CD8-positive, alpha-beta memory T cell (primary cell): ENCODE measurements at regions not wholly inside any gene's neighbourhood (a gene's known extent, or its start where the extent isn't known, plus 50 kb on each side); places are given as distances from the start of the nearest gene placed in this dataset.

Experiments
- CTCF ChIA-PET: fragments of 350-600 bp; sonication (Branson Sonifier 250); formaldehyde crosslinking; loops from one replicate; lab custom pipeline; 2021; ENCODE audit warnings: antibody characterized with exemption; lab: Charles Lee
- POLR2A ChIA-PET: fragments of 350-600 bp; sonication (Branson Sonifier 250); formaldehyde crosslinking; loops from one replicate; lab custom pipeline; 2021; ENCODE audit warnings: antibody characterized with exemption; lab: Charles Lee
- DNase-seq, 5 donors: peaks; one replicate each; pipeline versions ENCODE4 v3.0.0 to v3.0.0-alpha.2; 2020 to 2022; ENCODE audit warnings: mixed read lengths in 1 of 5
- H3K27ac ChIP-seq: one replicate; pipeline ENCODE4 v1.7.0; 2013; ENCODE audit warnings: low read depth, mild to moderate bottlenecking, low read length, moderate library complexity
- H3K27me3 ChIP-seq: 2 replicates; pipeline ENCODE4 v1.7.0; 2013; ENCODE audit warnings: low read length, mild to moderate bottlenecking; ENCODE audit not compliant: insufficient read depth, poor library complexity, severe bottlenecking
- H3K36me3 ChIP-seq: 2 replicates; pipeline ENCODE4 v1.7.0; 2013; ENCODE audit warnings: mild to moderate bottlenecking, low read length, moderate library complexity; ENCODE audit not compliant: insufficient read depth
- H3K4me1 ChIP-seq: 2 replicates; pipeline ENCODE4 v1.7.0; 2013; ENCODE audit warnings: mild to moderate bottlenecking, low read length, moderate library complexity; ENCODE audit not compliant: insufficient read depth
- H3K4me3 ChIP-seq: 2 replicates; pipeline ENCODE4 v1.7.0; 2013; ENCODE audit warnings: mild to moderate bottlenecking, low read length
- H3K9me3 ChIP-seq: 2 replicates; pipeline ENCODE4 v1.7.0; 2013; ENCODE audit warnings: mild to moderate bottlenecking, low read length
- H3K27ac Mint-ChIP-seq, 8 donors: one replicate each; pipeline ENCODE4 v1.8.0; 2020 to 2021; ENCODE audit warnings: mixed read lengths in 8 of 8, mild to moderate bottlenecking in 6 of 8, inconsistent platforms in 3 of 8, moderate library complexity in 3 of 8
- H3K27me3 Mint-ChIP-seq, 2 donors: one replicate each; pipeline ENCODE4 v1.8.0; 2020 to 2021; ENCODE audit warnings: mixed read lengths in 2 of 2, mild to moderate bottlenecking in 1 of 2, moderate library complexity in 1 of 2
- H3K36me3 Mint-ChIP-seq, 3 donors: one replicate each; pipeline ENCODE4 v1.8.0; 2020 to 2021; ENCODE audit warnings: mixed read lengths in 3 of 3, inconsistent platforms in 1 of 3, mild to moderate bottlenecking in 1 of 3
- H3K4me1 Mint-ChIP-seq, 3 donors: one replicate each; pipeline ENCODE4 v1.8.0; 2020 to 2021; ENCODE audit warnings: mixed read lengths in 3 of 3, inconsistent platforms in 1 of 3, mild to moderate bottlenecking in 1 of 3
- H3K4me3 Mint-ChIP-seq, 7 donors: one replicate each; pipeline ENCODE4 v1.8.0; 2020 to 2021; ENCODE audit warnings: mixed read lengths in 7 of 7, mild to moderate bottlenecking in 6 of 7, moderate library complexity in 4 of 7, inconsistent platforms in 2 of 7
- H3K9me3 Mint-ChIP-seq, 5 donors: one replicate each; pipeline ENCODE4 v1.8.0; 2020 to 2022; ENCODE audit warnings: mixed read lengths in 5 of 5, mild to moderate bottlenecking in 3 of 5, moderate library complexity in 2 of 5, inconsistent platforms in 1 of 5

DNA sequence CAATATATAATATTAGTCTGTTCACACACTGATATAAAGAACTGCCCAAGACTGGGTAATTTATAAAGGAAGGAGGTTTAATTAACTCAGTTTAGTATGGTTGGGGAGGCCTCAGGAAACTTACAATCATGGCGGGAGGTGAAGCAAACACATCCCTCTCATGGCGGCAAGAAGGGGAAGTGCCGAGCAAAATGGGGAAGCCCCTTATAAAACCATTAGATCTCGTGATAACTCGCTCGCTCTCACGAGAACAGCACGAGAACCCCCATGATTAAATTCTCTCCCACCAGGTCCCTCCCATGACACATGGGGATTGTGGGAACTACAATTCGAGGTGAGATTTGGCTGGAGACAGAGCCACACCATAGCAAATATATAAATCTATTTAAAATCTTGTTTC lies 269.8 kb downstream of the ATP23 start:
- Mint-ChIP-seq H3K27me3 (peaks cover 2 to 5% of the 10 kb centered on the region in 2 donors), H3K4me3 (no peak overlapping the region), H3K27ac (no peak overlapping the region), H3K9me3 (no peaks in the 10 kb centered on the region), H3K4me1 (no peaks in the 10 kb centered on the region), H3K36me3 (no peaks in the 10 kb centered on the region)
- no peaks in the 10 kb centered on the region for H3K4me1 ChIP-seq
- POLR2A ChIA-PET = no interaction called here
- no peak overlapping the region for H3K4me3 ChIP-seq
- no peaks in the 10 kb centered on the region for H3K27me3 ChIP-seq
- no peaks in the 10 kb centered on the region for H3K36me3 ChIP-seq
- CTCF ChIA-PET = no interaction called here
- no peaks in the 10 kb centered on the region for H3K9me3 ChIP-seq
- DNase-seq = no peak
- H3K27ac ChIP-seq = no peak overlapping the region

DNA sequence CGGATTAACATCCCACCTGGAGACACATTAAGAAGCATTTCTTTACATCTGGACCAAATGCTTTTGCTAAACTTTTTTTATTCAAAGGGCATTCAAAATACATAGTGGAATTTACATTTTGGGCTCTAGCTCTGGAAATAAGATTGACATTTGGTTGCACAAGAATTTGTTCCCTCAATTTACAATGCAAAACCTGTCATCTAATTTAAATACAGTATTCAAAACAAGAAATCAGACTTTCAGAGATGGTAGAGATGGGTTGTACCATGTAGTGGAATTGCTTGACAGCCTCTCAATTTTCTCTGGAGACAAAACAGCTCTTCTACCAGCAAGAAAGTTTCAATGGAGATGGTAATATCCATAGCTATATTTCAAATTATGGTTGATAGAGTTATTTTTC lies 275.8 kb downstream of the ATP23 start:
- no peak for DNase-seq
- Mint-ChIP-seq H3K4me1 (no peaks in the 10 kb centered on the region), H3K9me3 (no peaks in the 10 kb centered on the region), H3K4me3 (no peak overlapping the region), H3K27me3 (peaks cover 3 to 5% of the 10 kb centered on the region in 2 donors), H3K27ac (no peak overlapping the region), H3K36me3 (no peaks in the 10 kb centered on the region)
- POLR2A ChIA-PET = no interaction called here
- no peaks in the 10 kb centered on the region for H3K9me3 ChIP-seq
- no peak overlapping the region for H3K4me3 ChIP-seq
- no peaks in the 10 kb centered on the region for H3K4me1 ChIP-seq
- H3K27me3 ChIP-seq = no peaks in the 10 kb centered on the region
- CTCF ChIA-PET = no interaction called here
- H3K36me3 ChIP-seq = no peaks in the 10 kb centered on the region
- H3K27ac ChIP-seq = no peak overlapping the region

DNA sequence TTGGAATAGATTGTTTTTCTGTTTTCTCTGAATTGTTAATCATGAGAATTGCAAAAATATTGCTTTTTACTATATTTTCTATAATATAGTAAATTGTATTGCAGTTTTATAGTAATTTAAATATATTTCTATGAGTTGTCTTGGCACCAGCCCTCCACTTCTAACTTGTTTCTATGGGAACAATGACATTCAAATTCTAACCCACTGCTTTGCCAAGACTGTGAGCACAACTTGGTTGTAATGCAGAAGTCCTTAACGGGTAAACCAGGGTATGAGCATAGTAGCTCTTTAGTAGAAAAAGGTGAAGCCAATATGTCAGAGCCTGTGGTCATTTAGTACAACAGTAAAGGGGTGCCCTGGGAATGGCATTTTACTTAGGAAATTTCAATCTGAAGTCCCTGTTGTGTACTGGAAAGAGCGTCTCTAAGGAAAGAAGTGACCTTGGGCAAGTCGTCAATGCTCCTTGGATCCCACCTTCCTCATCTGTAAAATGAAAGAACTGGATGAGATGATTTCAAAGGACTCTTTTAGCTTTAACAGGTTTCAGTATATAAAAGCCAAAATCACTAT lies 283.3 kb downstream of the ATP23 start:
- no peak overlapping the region for H3K27ac ChIP-seq
- no peak for DNase-seq
- POLR2A ChIA-PET = no interaction called here
- H3K4me1 ChIP-seq = no peaks in the 10 kb centered on the region
- peaks cover 3 to 10% of the 10 kb centered on the region in 2 donors for H3K27me3 Mint-ChIP-seq
- H3K4me3 Mint-ChIP-seq = no peak overlapping the region
- peaks cover 0 to 2% (median 0%) of the 10 kb centered on the region in 5 donors for H3K9me3 Mint-ChIP-seq
- H3K36me3 Mint-ChIP-seq = no peaks in the 10 kb centered on the region
- no peak overlapping the region for H3K4me3 ChIP-seq
- no peaks in the 10 kb centered on the region for H3K4me1 Mint-ChIP-seq
- CTCF ChIA-PET = no interaction called here
- H3K36me3 ChIP-seq = no peaks in the 10 kb centered on the region
- no peaks in the 10 kb centered on the region for H3K27me3 ChIP-seq
- H3K27ac Mint-ChIP-seq = no peak overlapping the region
- H3K9me3 ChIP-seq = no peaks in the 10 kb centered on the region

DNA sequence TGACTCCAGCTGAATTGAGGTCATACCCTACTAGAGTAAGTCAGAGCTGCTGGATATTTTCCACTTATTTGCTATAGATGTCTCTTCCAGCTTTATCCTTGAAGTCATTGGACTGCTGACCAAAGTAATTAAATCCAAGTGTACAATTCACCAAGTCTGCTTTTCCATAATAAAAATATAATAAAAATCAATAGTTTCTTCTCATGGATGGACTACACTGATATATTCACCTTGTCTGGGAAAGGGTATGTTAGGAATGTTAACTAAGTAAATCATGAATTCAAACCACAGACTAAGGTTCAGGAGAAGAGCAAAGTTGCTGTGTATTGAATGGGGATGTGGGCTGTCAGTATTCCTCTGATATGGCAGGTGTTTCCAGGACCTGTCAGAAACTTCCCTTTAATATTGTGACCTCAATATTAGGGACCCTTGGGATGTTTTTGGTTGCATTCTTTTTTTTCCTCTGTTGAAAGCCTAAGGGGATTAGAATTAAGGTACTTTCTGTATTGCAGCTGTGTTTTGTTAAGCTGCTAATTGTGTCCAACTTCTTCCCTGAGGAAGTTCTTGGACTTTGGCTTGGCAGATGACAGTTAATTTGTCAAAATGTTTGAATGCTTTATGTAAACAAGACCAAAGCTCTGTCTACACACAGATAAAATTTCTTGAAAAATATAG lies 284.0 kb downstream of the ATP23 start:
- no peak overlapping the region for H3K4me3 ChIP-seq
- H3K36me3 ChIP-seq = no peaks in the 10 kb centered on the region
- H3K27ac ChIP-seq = no peak overlapping the region
- Mint-ChIP-seq H3K27ac (no peak overlapping the region), H3K27me3 (peaks cover 4 to 14% of the 10 kb centered on the region in 2 donors), H3K36me3 (no peaks in the 10 kb centered on the region), H3K9me3 (peaks cover 0 to 2% (median 0%) of the 10 kb centered on the region in 5 donors), H3K4me3 (no peak overlapping the region), H3K4me1 (no peaks in the 10 kb centered on the region)
- no peaks in the 10 kb centered on the region for H3K9me3 ChIP-seq
- ChIA-PET CTCF (no interaction called here), POLR2A (no interaction called here)
- DNase-seq = no peak
- no peaks in the 10 kb centered on the region for H3K4me1 ChIP-seq
- no peaks in the 10 kb centered on the region for H3K27me3 ChIP-seq

DNA sequence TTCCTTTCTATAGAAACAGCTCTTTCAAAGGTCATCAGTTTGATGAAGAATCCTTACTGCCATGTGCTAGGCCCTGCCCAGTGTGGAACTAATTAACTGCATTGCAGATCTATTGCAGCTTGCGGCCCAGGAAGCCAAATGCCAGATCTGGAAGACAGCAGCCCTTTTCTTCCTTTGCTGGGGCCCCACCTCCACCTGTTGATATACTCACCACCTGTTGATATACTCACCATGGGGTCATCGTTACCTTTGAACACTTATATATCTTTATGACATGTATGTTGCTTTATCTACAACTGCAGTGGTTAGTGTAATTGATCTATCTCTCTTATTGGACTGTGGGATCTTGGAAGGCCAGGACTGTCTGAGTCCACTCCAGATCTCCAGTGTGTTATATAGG lies 292.5 kb downstream of the ATP23 start:
- Histone ChIP-seq H3K4me1 (no peaks in the 10 kb centered on the region), H3K27ac (no peak overlapping the region), H3K27me3 (no peaks in the 10 kb centered on the region), H3K9me3 (no peaks in the 10 kb centered on the region), H3K4me3 (no peak overlapping the region), H3K36me3 (no peaks in the 10 kb centered on the region)
- Mint-ChIP-seq H3K27ac (no peak overlapping the region), H3K27me3 (peaks cover 4 to 23% of the 10 kb centered on the region in 2 donors), H3K36me3 (no peaks in the 10 kb centered on the region), H3K9me3 (peaks cover 0 to 2% (median 0%) of the 10 kb centered on the region in 5 donors), H3K4me1 (no peaks in the 10 kb centered on the region), H3K4me3 (no peak overlapping the region)
- CTCF ChIA-PET = no interaction called here
- DNase-seq = no peak
- POLR2A ChIA-PET = no interaction called here

DNA sequence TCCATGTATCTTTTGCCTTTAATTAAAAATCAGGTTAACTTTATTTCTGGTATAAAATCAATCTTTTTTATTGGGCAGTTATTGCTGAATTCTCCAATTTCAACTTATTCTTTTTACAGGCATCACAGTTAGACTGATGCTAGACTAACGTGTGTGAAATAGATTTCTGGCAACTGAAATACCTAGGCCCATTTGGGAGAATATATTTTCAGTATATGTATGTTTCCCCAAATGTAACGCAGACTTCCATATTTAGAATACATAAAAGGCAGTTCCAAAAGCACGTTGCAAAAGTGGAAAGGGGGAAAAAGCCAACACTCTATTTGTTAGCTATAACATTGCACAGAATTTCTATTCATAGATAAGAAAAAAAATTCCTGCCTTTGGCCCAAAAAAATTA lies 297.0 kb downstream of the ATP23 start:
- Histone ChIP-seq H3K27ac (no peak overlapping the region), H3K4me3 (no peak overlapping the region), H3K27me3 (no peaks in the 10 kb centered on the region), H3K36me3 (no peaks in the 10 kb centered on the region), H3K9me3 (no peaks in the 10 kb centered on the region), H3K4me1 (no peaks in the 10 kb centered on the region)
- H3K27me3 Mint-ChIP-seq = peaks cover 7 to 29% of the 10 kb centered on the region in 2 donors
- DNase-seq = no peak
- no peak overlapping the region for H3K27ac Mint-ChIP-seq
- ChIA-PET POLR2A (no interaction called here), CTCF (no interaction called here)
- H3K36me3 Mint-ChIP-seq = no peaks in the 10 kb centered on the region
- H3K9me3 Mint-ChIP-seq = no peaks in the 10 kb centered on the region
- no peak overlapping the region for H3K4me3 Mint-ChIP-seq
- H3K4me1 Mint-ChIP-seq = no peaks in the 10 kb centered on the region

DNA sequence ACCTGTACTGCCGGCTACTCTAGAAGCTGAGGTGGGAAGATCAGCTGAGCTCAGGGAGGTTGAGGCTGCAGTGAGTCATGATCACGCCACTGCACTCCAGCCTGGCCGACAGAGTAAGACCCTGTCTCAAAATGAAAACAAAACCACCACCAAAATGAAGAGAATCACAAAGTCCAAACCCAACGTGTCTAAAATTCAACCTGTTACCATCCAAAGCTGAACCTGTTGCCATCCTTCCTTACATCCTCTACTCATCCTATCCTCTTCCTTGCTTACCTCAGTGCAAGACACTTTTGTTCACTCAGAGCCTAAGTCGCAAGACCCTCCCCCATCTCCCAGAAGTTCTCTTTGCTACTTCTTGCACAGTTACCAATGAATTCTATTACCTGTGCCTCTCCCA lies 299.7 kb downstream of the ATP23 start:
- Mint-ChIP-seq H3K27me3 (peaks cover 9 to 16% of the 10 kb centered on the region in 2 donors), H3K9me3 (no peaks in the 10 kb centered on the region), H3K36me3 (no peaks in the 10 kb centered on the region), H3K4me1 (no peaks in the 10 kb centered on the region), H3K4me3 (no peak overlapping the region), H3K27ac (no peak overlapping the region)
- H3K4me1 ChIP-seq = no peaks in the 10 kb centered on the region
- no peak overlapping the region for H3K4me3 ChIP-seq
- ChIA-PET CTCF (no interaction called here), POLR2A (no interaction called here)
- no peaks in the 10 kb centered on the region for H3K9me3 ChIP-seq
- no peaks in the 10 kb centered on the region for H3K27me3 ChIP-seq
- H3K27ac ChIP-seq = no peak overlapping the region
- DNase-seq = no peak
- H3K36me3 ChIP-seq = no peaks in the 10 kb centered on the region

DNA sequence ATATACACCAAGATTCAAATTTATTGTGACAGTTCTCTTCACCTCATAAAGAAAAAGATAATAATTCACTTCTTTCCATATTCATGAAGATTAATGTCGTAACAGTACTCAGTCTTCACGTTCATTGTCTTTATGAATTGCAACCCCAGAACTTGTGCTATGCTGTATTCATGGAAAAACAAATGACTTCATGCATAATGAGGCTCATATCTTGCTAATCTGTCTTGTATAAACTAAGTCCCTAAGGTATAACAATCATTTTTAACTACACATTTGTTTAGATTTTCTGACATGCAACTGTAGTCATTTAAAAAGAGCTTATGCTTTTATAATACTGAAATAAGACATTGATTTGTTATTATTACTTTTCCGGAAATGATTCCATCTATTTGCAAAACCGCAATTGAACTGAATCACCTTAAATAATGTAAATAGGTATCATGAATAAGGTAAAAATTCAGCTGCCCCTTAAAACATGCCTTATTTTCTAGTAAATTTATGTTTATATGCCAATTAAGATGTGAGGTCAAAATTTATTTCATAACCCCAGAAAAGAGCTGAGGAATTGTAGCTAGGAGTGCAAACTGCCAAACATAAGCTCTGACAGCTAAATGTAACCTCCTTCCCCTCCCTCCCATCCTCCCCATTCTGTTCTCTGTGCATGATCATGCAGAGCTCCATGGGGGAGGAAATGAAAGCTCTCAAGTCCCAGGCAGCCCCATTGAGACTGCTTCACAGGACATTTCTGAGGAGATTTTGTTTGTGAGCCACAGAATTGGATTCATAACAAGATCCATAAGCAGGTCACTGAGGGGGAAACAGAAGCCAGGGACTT lies 301.6 kb downstream of the ATP23 start:
- Mint-ChIP-seq H3K4me1 (no peaks in the 10 kb centered on the region), H3K27me3 (peaks cover 9 to 11% of the 10 kb centered on the region in 2 donors), H3K4me3 (no peak overlapping the region), H3K36me3 (no peaks in the 10 kb centered on the region), H3K9me3 (no peaks in the 10 kb centered on the region), H3K27ac (no peak overlapping the region)
- no peak overlapping the region for H3K27ac ChIP-seq
- ChIA-PET CTCF (no interaction called here), POLR2A (no interaction called here)
- H3K4me3 ChIP-seq = no peak overlapping the region
- H3K9me3 ChIP-seq = no peaks in the 10 kb centered on the region
- H3K27me3 ChIP-seq = no peaks in the 10 kb centered on the region
- H3K4me1 ChIP-seq = no peaks in the 10 kb centered on the region
- DNase-seq = no peak
- H3K36me3 ChIP-seq = no peaks in the 10 kb centered on the region
